ENCODE measurements at regions not wholly inside any gene's neighbourhood (a gene's known extent, or its start where the extent isn't known, plus 50 kb on each side); places are given as distances from the start of the nearest gene placed in this dataset.

- Histone ChIP-seq H3K9me3 (ENCODE audit: control insufficient read depth, insufficient read depth, low read length) (no peaks in the 10 kb centered on the region), H3K4me3 (ENCODE audit: low read depth, low read length) (no peak overlapping the region), H3K27ac (ENCODE audit: low read depth, low read length) (no peak overlapping the region), H3K27me3 (ENCODE audit: control insufficient read depth, insufficient read depth, low read length) (peaks cover 10% of the 10 kb centered on the region)
- POLR2A ChIA-PET, result no interaction called here
- TF ChIP-seq CTCF (IDR thresholded peaks at IDR 0.05; ENCODE audit: low read depth, low read length), result no peak
- DNase-seq (ENCODE audit: low read depth, low spot score), result no peak
- CTCF ChIA-PET, result no interaction called here
Measured at GRCh38 chr10:61097026-61097425, 153.0 kb upstream of the RHOBTB1 start.

- Histone ChIP-seq H3K9me3 (ENCODE audit: control insufficient read depth, insufficient read depth, low read length) (no peaks in the 10 kb centered on the region), H3K4me3 (ENCODE audit: low read depth, low read length) (no peak overlapping the region), H3K27me3 (ENCODE audit: control insufficient read depth, insufficient read depth, low read length) (peaks cover 10% of the 10 kb centered on the region), H3K27ac (ENCODE audit: low read depth, low read length) (no peak overlapping the region)
- no peak for TF ChIP-seq CTCF (IDR thresholded peaks at IDR 0.05; ENCODE audit: low read depth, low read length)
- ChIA-PET POLR2A (no interaction called here), CTCF (no interaction called here)
- no peak for DNase-seq (ENCODE audit: low read depth, low spot score)
Measured at GRCh38 chr10:61096056-61096455, 152.1 kb upstream of the RHOBTB1 start.

- Histone ChIP-seq H3K9me3 (ENCODE audit: control insufficient read depth, insufficient read depth, low read length) (no peaks in the 10 kb centered on the region), H3K27me3 (ENCODE audit: control insufficient read depth, insufficient read depth, low read length) (no peaks in the 10 kb centered on the region), H3K27ac (ENCODE audit: low read depth, low read length) (no peak overlapping the region), H3K4me3 (ENCODE audit: low read depth, low read length) (no peak overlapping the region)
- no peak for DNase-seq (ENCODE audit: low read depth, low spot score)
- CTCF ChIA-PET, result interaction anchor here (1.2 kb wide), 1 partner anchor 67 kb away, joined by 3 read pairs; no protein-coding TSS in a partner anchor
- no peak for TF ChIP-seq CTCF (IDR thresholded peaks at IDR 0.05; ENCODE audit: low read depth, low read length)
- POLR2A ChIA-PET, result no interaction called here
Measured at GRCh38 chr10:61091531-61091930, 147.5 kb upstream of the RHOBTB1 start.

GRCh38 chr10:61089251-61089650 is 145.3 kb upstream of the RHOBTB1 start:
- H3K9me3 ChIP-seq (ENCODE audit: control insufficient read depth, insufficient read depth, low read length), result no peaks in the 10 kb centered on the region
- no peak for DNase-seq (ENCODE audit: low read depth, low spot score)
- H3K4me3 ChIP-seq (ENCODE audit: low read depth, low read length), result no peak overlapping the region
- no peak overlapping the region for H3K27ac ChIP-seq (ENCODE audit: low read depth, low read length)
- CTCF ChIA-PET, result interaction anchor here (0.6 kb wide), 1 partner anchor 1037 kb away, joined by 4 read pairs; no protein-coding TSS in a partner anchor
- POLR2A ChIA-PET, result no interaction called here
- H3K27me3 ChIP-seq (ENCODE audit: control insufficient read depth, insufficient read depth, low read length), result no peaks in the 10 kb centered on the region
- no peak for TF ChIP-seq CTCF (IDR thresholded peaks at IDR 0.05; ENCODE audit: low read depth, low read length)

- H3K4me3 ChIP-seq (ENCODE audit: low read depth, low read length), result no peak overlapping the region
- TF ChIP-seq CTCF (IDR thresholded peaks at IDR 0.05; ENCODE audit: low read depth, low read length), result no peak
- ChIA-PET POLR2A (no interaction called here), CTCF (no interaction called here)
- DNase-seq (ENCODE audit: low read depth, low spot score), result no peak
- no peaks in the 10 kb centered on the region for H3K9me3 ChIP-seq (ENCODE audit: control insufficient read depth, insufficient read depth, low read length)
- no peak overlapping the region for H3K27ac ChIP-seq (ENCODE audit: low read depth, low read length)
- peaks cover 2% of the 10 kb centered on the region for H3K27me3 ChIP-seq (ENCODE audit: control insufficient read depth, insufficient read depth, low read length)
Measured at GRCh38 chr10:61084493-61084892, 140.5 kb upstream of the RHOBTB1 start.
